ENCODE measurements at regions not wholly inside any gene's neighbourhood (a gene's known extent, or its start where the extent isn't known, plus 50 kb on each side); places are given as distances from the start of the nearest gene placed in this dataset.

DNA sequence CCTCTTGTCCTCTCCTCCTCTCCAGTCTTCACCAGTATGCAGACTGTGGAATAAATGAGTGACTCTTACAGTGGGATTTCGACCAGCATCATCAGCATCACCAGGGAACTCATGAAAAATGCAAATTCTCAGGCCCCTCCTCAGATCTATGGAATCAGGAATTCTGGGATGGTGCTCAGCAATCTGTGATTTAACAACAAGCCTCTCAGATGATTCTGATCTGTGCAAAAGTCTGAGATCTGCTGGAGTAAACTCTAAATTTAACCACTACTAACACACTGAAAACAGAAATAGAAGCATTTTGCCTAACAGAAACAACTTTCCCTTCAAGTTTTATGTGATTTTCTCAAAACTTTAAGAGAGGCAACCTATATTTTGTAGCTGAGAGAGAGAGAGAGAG lies 124.8 kb upstream of the FAM3C start:
- WGBS, 2 donors: 38 to 71% methylated on average over 1 of the region's 1 CpG
- H3K27ac ChIP-seq: no peak overlapping the region
- no peak for DNase-seq
- no peaks in the 10 kb centered on the region for H3K27me3 ChIP-seq
- no peaks in the 10 kb centered on the region for H3K36me3 ChIP-seq
- no peaks in the 10 kb centered on the region for H3K4me1 ChIP-seq
- no peak overlapping the region for H3K4me3 ChIP-seq
- no peak for TF ChIP-seq POLR2A (IDR thresholded peaks at IDR 0.05)
- TF ChIP-seq, protein P1, sequence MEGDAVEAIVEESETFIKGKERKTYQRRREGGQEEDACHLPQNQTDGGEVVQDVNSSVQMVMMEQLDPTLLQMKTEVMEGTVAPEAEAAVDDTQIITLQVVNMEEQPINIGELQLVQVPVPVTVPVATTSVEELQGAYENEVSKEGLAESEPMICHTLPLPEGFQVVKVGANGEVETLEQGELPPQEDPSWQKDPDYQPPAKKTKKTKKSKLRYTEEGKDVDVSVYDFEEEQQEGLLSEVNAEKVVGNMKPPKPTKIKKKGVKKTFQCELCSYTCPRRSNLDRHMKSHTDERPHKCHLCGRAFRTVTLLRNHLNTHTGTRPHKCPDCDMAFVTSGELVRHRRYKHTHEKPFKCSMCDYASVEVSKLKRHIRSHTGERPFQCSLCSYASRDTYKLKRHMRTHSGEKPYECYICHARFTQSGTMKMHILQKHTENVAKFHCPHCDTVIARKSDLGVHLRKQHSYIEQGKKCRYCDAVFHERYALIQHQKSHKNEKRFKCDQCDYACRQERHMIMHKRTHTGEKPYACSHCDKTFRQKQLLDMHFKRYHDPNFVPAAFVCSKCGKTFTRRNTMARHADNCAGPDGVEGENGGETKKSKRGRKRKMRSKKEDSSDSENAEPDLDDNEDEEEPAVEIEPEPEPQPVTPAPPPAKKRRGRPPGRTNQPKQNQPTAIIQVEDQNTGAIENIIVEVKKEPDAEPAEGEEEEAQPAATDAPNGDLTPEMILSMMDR (IDR thresholded peaks at IDR 0.05): no peak
- no peaks in the 10 kb centered on the region for H3K9me3 ChIP-seq
- intact Hi-C loops (cut with DNase I): no loop called here

DNA sequence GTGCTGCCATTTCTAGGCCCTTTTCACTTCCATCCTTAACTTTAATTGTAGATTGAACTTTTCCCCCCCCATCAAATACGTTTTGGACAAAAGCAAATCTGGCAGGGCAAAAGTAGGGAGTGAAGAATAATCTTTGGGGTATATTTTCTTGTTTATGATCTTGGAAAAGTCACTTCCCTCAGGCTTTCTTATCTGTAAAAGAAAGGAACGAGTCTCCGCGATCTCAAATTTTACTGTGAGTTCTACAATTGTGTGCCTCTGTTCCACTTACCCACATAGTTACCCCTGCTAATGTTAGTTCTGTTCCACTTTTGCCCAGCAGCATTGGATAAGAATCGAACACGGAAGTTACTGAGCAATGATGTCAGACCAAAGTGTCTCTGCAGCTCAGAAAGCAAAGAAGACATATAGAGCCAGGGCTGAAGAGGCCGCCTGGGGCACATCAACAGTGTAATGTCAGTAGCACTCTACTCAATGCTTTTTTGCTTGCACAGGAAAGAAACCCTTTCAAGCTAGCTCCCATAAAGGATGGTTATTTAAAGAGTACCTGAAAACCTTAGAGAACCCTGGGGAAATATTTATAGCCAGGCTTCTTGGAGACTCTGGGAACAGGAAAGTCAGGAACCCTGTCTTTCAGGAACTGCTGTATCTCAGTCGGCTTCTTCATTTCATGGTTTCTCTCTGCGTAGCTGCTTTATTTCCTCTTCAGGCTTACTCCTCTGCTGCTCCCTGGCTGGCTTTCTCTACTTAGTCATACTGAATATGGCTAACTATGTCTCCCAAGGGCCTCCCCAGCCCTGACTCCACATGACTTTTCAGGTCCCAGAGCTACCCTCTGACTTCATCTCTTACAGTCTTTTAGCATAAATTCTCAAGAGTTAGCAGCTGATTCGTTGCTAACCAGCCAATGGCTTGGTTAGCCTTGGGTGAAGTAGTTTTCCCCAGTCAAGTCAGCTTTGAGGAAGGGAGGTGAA lies 123.7 kb upstream of the FAM3C start:
- H3K9me3 ChIP-seq: no peaks in the 10 kb centered on the region
- no peaks in the 10 kb centered on the region for H3K4me1 ChIP-seq
- no peaks in the 10 kb centered on the region for H3K27me3 ChIP-seq
- intact Hi-C loops (cut with DNase I): no loop called here
- no peak overlapping the region for H3K4me3 ChIP-seq
- WGBS, 2 donors: 65 to 79% methylated on average over 9 to 10 of the region's 10 CpGs
- no peak for DNase-seq
- H3K36me3 ChIP-seq: no peaks in the 10 kb centered on the region
- TF ChIP-seq, protein P1 (IDR thresholded peaks at IDR 0.05): no peak
- no peak for TF ChIP-seq POLR2A (IDR thresholded peaks at IDR 0.05)
- H3K27ac ChIP-seq: no peak overlapping the region

DNA sequence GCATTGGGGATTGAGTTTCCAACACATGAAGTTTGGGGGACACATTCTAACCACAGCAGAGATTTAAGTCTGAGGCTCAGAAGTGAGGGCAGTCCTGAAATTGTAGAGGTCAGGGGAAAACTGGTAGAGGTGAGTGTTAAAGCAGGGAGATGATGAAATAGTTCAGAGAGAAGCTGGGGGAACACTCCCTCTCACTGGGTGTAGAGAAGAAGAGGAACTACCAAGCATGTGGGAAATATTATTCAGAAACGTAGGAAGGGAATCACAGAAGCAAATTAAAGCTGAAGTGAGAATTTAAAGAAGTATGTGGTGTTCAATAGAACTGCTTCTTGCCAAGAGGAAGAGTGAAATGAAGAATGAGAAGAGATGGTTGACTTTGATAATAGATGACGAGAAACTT lies 121.5 kb upstream of the FAM3C start:
- no peak for DNase-seq

DNA sequence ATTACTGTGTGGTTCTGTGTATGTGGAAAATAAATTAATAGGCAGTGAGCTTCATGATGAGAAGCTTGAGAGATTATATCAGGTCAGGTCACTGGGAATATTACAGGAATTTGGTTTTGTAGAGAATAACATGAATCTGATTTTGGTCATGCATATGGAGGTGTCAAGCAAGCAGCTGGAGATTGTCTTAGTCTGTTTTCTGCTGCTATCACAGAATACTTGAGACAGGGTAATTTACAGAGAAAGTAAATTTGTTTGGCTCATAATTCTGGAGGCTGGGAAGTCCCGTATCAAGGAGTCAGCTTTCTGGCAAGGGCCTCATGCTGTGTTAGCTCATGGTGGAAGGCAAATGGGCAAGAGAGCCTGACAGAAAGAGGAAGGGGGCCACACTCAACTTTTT lies 120.7 kb upstream of the FAM3C start:
- intact Hi-C loops (cut with DNase I): no loop called here
- 45 to 53% methylated on average over 1 of the region's 1 CpG for WGBS, 2 donors
- Histone ChIP-seq H3K36me3 (no peaks in the 10 kb centered on the region), H3K27ac (no peak overlapping the region), H3K4me3 (no peak overlapping the region), H3K9me3 (peaks cover 0 to 3% (median 0%) of the 10 kb centered on the region in 3 donors), H3K27me3 (no peaks in the 10 kb centered on the region), H3K4me1 (no peaks in the 10 kb centered on the region)
- TF ChIP-seq, protein P1 (IDR thresholded peaks at IDR 0.05): no peak
- DNase-seq: no peak

More for the DNA sequence above, 121.5 kb upstream of the FAM3C start:
- Histone ChIP-seq H3K27ac (no peak overlapping the region), H3K27me3 (no peaks in the 10 kb centered on the region), H3K36me3 (no peaks in the 10 kb centered on the region), H3K4me3 (no peak overlapping the region), H3K4me1 (no peaks in the 10 kb centered on the region), H3K9me3 (no peaks in the 10 kb centered on the region)
- TF ChIP-seq, protein P1 (IDR thresholded peaks at IDR 0.05): no peak
- no peak for TF ChIP-seq POLR2A (IDR thresholded peaks at IDR 0.05)
- 63 to 73% methylated on average over 2 of the region's 2 CpGs for WGBS, 2 donors
- intact Hi-C loops (cut with DNase I): no loop called here

DNA sequence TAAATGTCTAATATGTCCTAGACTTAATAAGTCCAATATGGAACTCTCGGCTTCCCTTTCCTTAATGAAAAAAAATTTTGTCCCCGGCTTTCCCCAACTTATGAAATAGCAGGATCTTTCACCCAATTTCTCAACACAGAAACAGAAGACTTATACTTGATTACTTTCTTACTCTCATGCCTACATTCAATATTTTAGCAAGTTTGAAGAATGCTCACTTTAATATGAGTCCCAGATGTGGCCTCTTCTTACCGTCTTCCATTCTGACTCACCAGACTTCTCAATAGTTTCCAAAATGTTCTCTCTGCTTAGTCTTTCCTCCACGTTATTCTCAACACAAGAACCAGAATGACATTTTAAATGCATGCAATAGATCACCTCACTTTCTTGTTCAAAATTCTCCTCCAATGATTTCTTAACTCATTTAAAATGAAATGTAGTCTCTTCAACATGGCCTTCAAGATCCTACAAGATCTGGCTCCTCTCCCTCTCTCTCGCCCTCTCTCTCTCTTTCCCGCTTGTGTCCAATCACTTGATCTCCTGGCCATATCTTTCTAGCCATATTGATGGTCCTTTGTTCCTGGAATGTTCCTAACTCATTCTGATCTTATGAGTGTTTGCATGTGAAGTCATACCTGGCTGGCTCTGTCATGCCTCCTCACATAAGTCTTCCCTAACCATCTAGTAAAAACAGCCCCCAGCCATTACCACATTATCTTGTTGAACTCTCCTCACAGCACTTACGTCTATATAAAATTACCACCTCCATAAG lies 119.7 kb upstream of the FAM3C start:
- intact Hi-C loops (cut with DNase I): no loop called here
- no peak for DNase-seq
- no peaks in the 10 kb centered on the region for H3K36me3 ChIP-seq
- H3K27ac ChIP-seq: no peak overlapping the region
- H3K27me3 ChIP-seq: no peaks in the 10 kb centered on the region
- no peaks in the 10 kb centered on the region for H3K4me1 ChIP-seq
- H3K9me3 ChIP-seq: peaks cover 0 to 13% (median 8%) of the 10 kb centered on the region in 3 donors
- TF ChIP-seq, protein P1 (IDR thresholded peaks at IDR 0.05): no peak
- TF ChIP-seq POLR2A (IDR thresholded peaks at IDR 0.05): no peak
- 84 to 87% methylated on average over 7 of the region's 7 CpGs for WGBS, 2 donors
- no peak overlapping the region for H3K4me3 ChIP-seq

Measured in esophagus squamous epithelium (tissue), 5 donors.